HepG2 (cell line): ENCODE measurements at regions not wholly inside any gene's neighbourhood (a gene's known extent, or its start where the extent isn't known, plus 50 kb on each side); places are given as distances from the start of the nearest gene placed in this dataset.

ENCODE experiments used
- ATAC-seq: fragments of 200-7000 bp; cut with Tn5 transposase; 3 replicates; pipeline ENCODE4 v1.9.1; 2020; ENCODE audit warnings: mild to moderate bottlenecking, moderate library complexity
- BruUV-seq: library from RNA; stranded (reverse); fragments of 400-500 nt; replicated peaks from 2 replicates; lab custom pipeline; 2021; lab: Mats Ljungman, UMichigan
- CTCF ChIA-PET: fragments of 300-600 bp; formaldehyde crosslinking; extraction: SDS; loops from one replicate; lab custom pipeline; 2021; ENCODE audit warnings: low total read pairs, inconsistent platforms, low intra/inter-chr PET ratio; lab: Yijun Ruan, JAX
- POLR2A ChIA-PET: fragments of 350-600 bp; sonication (Branson Sonifier 250); formaldehyde crosslinking; loops from one replicate; lab custom pipeline; 2020; ENCODE audit warnings: antibody characterized with exemption, inconsistent platforms; lab: Yijun Ruan, JAX
- DNase-seq: peaks from one replicate; pipeline ENCODE4 v3.0.0-alpha.2; 2015; ENCODE audit warnings: low spot score
- FAIRE-seq: peaks from 3 replicates; lab custom pipeline; 2011; peaks lifted over from hg19 to GRCh38; lab: Jason Lieb, UNC
- H2AFZ ChIP-seq: one replicate; pipeline ENCODE4 v1.6.1; 2011; ENCODE audit warnings: low read length, inconsistent platforms
- H3K27ac ChIP-seq: fragments of 300-600 bp; 3 replicates; pipeline ENCODE4 v1.8.0; 2011; ENCODE audit warnings: mixed run types, mild to moderate bottlenecking, mixed read lengths, low read length, inconsistent platforms; ENCODE audit not compliant: insufficient read depth; ENCODE audit errors: extremely low read length
- H3K27me3 ChIP-seq, 2 experiments: fragments of 200-600 bp in 1 of 2; 2 replicates in 1 of 2; 3 replicates in 1 of 2; pipeline versions ENCODE4 v1.6.0 to v1.8.0; 2011; ENCODE audit warnings: low read length in 2 of 2, mild to moderate bottlenecking in 2 of 2, moderate library complexity in 2 of 2, inconsistent platforms in 1 of 2; ENCODE audit not compliant: insufficient read depth in 2 of 2, control insufficient read depth in 1 of 2
- H3K36me3 ChIP-seq, 2 experiments: fragments of 200-600 bp in 1 of 2; replicated peaks in 1 of 2; 2 replicates in 1 of 2; 3 replicates in 1 of 2; pipeline versions ENCODE4 v1.5.1 to v1.8.0; 2011; ENCODE audit warnings: low read length in 2 of 2, inconsistent platforms in 1 of 2; ENCODE audit not compliant: insufficient read depth in 2 of 2, control insufficient read depth in 1 of 2
- H3K4me1 ChIP-seq: 2 replicates; pipeline ENCODE4 v1.5.1; 2012; ENCODE audit warnings: low read length, inconsistent platforms; ENCODE audit not compliant: insufficient read depth
- H3K4me2 ChIP-seq: 2 replicates; pipeline ENCODE4 v1.6.0; 2011; ENCODE audit warnings: low read depth, low read length, inconsistent platforms
- H3K4me3 ChIP-seq, 3 experiments: fragments of 200-600 bp in 1 of 3; sonication (generic), shearing (Covaris generic) in 1 of 3; replicated peaks in 1 of 3; 2 replicates each; pipeline ENCODE4 v1.5.1; 2011 to 2016; ENCODE audit warnings: low read length in 3 of 3, inconsistent platforms in 2 of 3, low read depth in 2 of 3, mild to moderate bottlenecking in 2 of 3, control low read depth in 1 of 3, mixed read lengths in 1 of 3; ENCODE audit not compliant: insufficient read depth in 1 of 3
- H3K79me2 ChIP-seq: one replicate; pipeline ENCODE4 v1.6.1; 2011; ENCODE audit warnings: low read length, inconsistent platforms; ENCODE audit not compliant: insufficient read depth
- H3K9ac ChIP-seq: 2 replicates; pipeline ENCODE4 v1.6.0; 2011; ENCODE audit warnings: mild to moderate bottlenecking, low read depth, low read length, inconsistent platforms; ENCODE audit not compliant: insufficient read depth
- H3K9me3 ChIP-seq: 2 replicates; pipeline ENCODE4 v1.5.1; 2012; ENCODE audit warnings: mild to moderate bottlenecking, low read length
- H4K20me1 ChIP-seq: 2 replicates; pipeline ENCODE4 v1.6.0; 2011; ENCODE audit warnings: inconsistent platforms, mild to moderate bottlenecking, low read length, moderate library complexity; ENCODE audit not compliant: insufficient read depth
- AKNA ChIP-seq: sonication (generic); formaldehyde crosslinking; IDR thresholded peaks from 2 replicates; pipeline ENCODE4 v1.4.0; 2020; ENCODE audit warnings: missing genetic modification reagents, borderline replicate concordance
- MAFF ChIP-seq: IDR thresholded peaks from 2 replicates; pipeline ENCODE4 v1.6.1; 2011; ENCODE audit warnings: low read depth, low read length, improper control_type of control experiment
- MXD4 ChIP-seq: IDR thresholded peaks from 2 replicates; pipeline ENCODE4 v1.6.1; 2016; ENCODE audit warnings: mild to moderate bottlenecking, missing biosample characterization, missing genetic modification reagents
- ONECUT2 ChIP-seq: sonication (generic); formaldehyde crosslinking; IDR thresholded peaks from 2 replicates; pipeline ENCODE4 v1.4.0; 2020; ENCODE audit warnings: missing genetic modification reagents
- SP5 ChIP-seq: IDR thresholded peaks from 2 replicates; pipeline ENCODE4 v1.6.1; 2016; ENCODE audit warnings: low read depth, borderline replicate concordance
- TP53 ChIP-seq: sonication (generic); formaldehyde crosslinking; conservative IDR thresholded peaks from 2 replicates; pipeline ENCODE4 v1.4.0; 2020; ENCODE audit warnings: missing genetic modification reagents
- USF2 ChIP-seq, 2 experiments: sonication (generic) in 1 of 2; formaldehyde crosslinking in 1 of 2; IDR thresholded peaks; 2 replicates each; pipeline versions ENCODE4 v1.5.1 to v1.6.1; 2011 to 2020; ENCODE audit warnings: borderline replicate concordance in 1 of 2, low read depth in 1 of 2, low read length in 1 of 2, mild to moderate bottlenecking in 1 of 2, missing genetic modification reagents in 1 of 2, moderate library complexity in 1 of 2
- ZBTB14 ChIP-seq: sonication (generic); formaldehyde crosslinking; IDR thresholded peaks from 2 replicates; pipeline ENCODE4 v1.4.0; 2020; ENCODE audit warnings: missing genetic modification reagents
- ZNF317 ChIP-seq: sonication (generic); formaldehyde crosslinking; IDR thresholded peaks from 2 replicates; pipeline ENCODE4 v1.5.0; 2020; ENCODE audit warnings: mild to moderate bottlenecking, missing genetic modification reagents
- ZNF354B ChIP-seq: sonication (generic); formaldehyde crosslinking; IDR thresholded peaks from 2 replicates; pipeline ENCODE4 v1.8.0; 2022; ENCODE audit warnings: mild to moderate bottlenecking, missing genetic modification reagents
- ZNF549 ChIP-seq: sonication (generic); formaldehyde crosslinking; IDR thresholded peaks from 2 replicates; pipeline ENCODE4 v1.5.0; 2020; ENCODE audit warnings: missing genetic modification reagents
- ZNF552 ChIP-seq: sonication (generic); formaldehyde crosslinking; IDR thresholded peaks from 2 replicates; pipeline ENCODE4 v1.9.0; 2022; ENCODE audit warnings: missing genetic modification reagents, mild to moderate bottlenecking, borderline replicate concordance
- ZNF709 ChIP-seq: sonication (generic); formaldehyde crosslinking; IDR thresholded peaks from 2 replicates; pipeline ENCODE4 v1.5.0; 2020; ENCODE audit warnings: mild to moderate bottlenecking, missing genetic modification reagents
- ZNF710 ChIP-seq: sonication (generic); formaldehyde crosslinking; IDR thresholded peaks from 2 replicates; pipeline ENCODE4 v1.5.0; 2020; ENCODE audit warnings: mild to moderate bottlenecking, missing genetic modification reagents, borderline replicate concordance
- ZSCAN22 ChIP-seq: sonication (generic); formaldehyde crosslinking; IDR thresholded peaks from 2 replicates; pipeline ENCODE4 v1.4.0; 2020; ENCODE audit warnings: mild to moderate bottlenecking, missing genetic modification reagents
- WGBS: methylation state at CpG from one replicate; pipeline ENCODE4 v1.1.6; 2017; ENCODE audit warnings: low lambda C conversion rate; 5-methylcytosine and 5-hydroxymethylcytosine counted together
- in situ Hi-C: cut with HindIII; loops from 2 replicates; pipeline ENCODE4 v1.10.0; 2017; ENCODE audit warnings: low pct_unique_long_range_greater_than_20kb; ENCODE audit not compliant: extremely low pct_ligation_motif_present
- intact Hi-C: fragments of 100-400 bp; cut with micrococcal nuclease; formaldehyde crosslinking; loops from one replicate; pipeline ENCODE4 v1.10.0; 2022; ENCODE audit not compliant: unreplicated experiment

- BruUV-seq, result no TSS peak
- no peak overlapping the region for H3K4me2 ChIP-seq
- DNase-seq, result no peak
- no peak for FAIRE-seq
- no peaks in the 10 kb centered on the region for H3K4me1 ChIP-seq
- H4K20me1 ChIP-seq, result no peaks in the 10 kb centered on the region
- no peak overlapping the region for H3K9ac ChIP-seq
- no peak for ATAC-seq
- H3K79me2 ChIP-seq, result no peaks in the 10 kb centered on the region
- H3K27me3 ChIP-seq, result peaks cover 0 to 8% of the 10 kb centered on the region in 2 experiments; a peak in 1 of 5 replicates
- intact Hi-C loops (no loop called here), in situ Hi-C loops (no loop called here)
- H3K36me3 ChIP-seq, result no peaks in the 10 kb centered on the region
- WGBS, result 0% methylated on average over 1 of the region's 1 CpG
- H3K4me3 ChIP-seq, result no peak overlapping the region
- no peaks in the 10 kb centered on the region for H3K9me3 ChIP-seq
- ChIA-PET POLR2A (no interaction called here), CTCF (no interaction called here)
- no peak overlapping the region for H3K27ac ChIP-seq
- no peak overlapping the region for H2AFZ ChIP-seq
- TF ChIP-seq ZNF552 (CRISPR knock-in tag) (no peak), SP5 (CRISPR knock-in tag) (no peak), MAFF (no peak), ONECUT2 (CRISPR knock-in tag) (no peak), AKNA (CRISPR knock-in tag) (no peak), TP53 (no peak), ZNF354B (CRISPR knock-in tag) (no peak), ZNF710 (no peak), ZNF549 (no peak), USF2 (IDR thresholded peaks at IDR 0.05; ENCODE audit: low read depth, low read length) (no peak), USF2 (CRISPR knock-in tag; IDR thresholded peaks at IDR 0.05; ENCODE audit: borderline replicate concordance) (no peak), ZBTB14 (no peak), MXD4 (CRISPR knock-in tag) (no peak), ZNF709 (CRISPR knock-in tag) (no peak), ZNF317 (no peak), ZSCAN22 (no peak)
Observed at GRCh38 chr3:59596741-59597140, 546.9 kb upstream of the CFAP20DC start.
